Upper lobe of left lung (tissue), 6 donors: ENCODE measurements at regions not wholly inside any gene's neighbourhood (a gene's known extent, or its start where the extent isn't known, plus 50 kb on each side); places are given as distances from the start of the nearest gene placed in this dataset.

Experiments
- ATAC-seq, 2 donors: fragments of 200-7000 bp; cut with Tn5 transposase; one replicate each; pipeline ENCODE4 v1.9.1; 2022; ENCODE audit warnings: mild to moderate bottlenecking in 2 of 2, moderate library complexity in 2 of 2; ENCODE audit not compliant: low FRiP score in 2 of 2
- DNase-seq, 2 donors: peaks; one replicate each; pipeline ENCODE4 v3.0.0-alpha.2; 2019 to 2020
- H3K27ac ChIP-seq, 4 donors: fragments of 200-600 bp; sonication (generic); one replicate each; pipeline ENCODE4 v1.5.1; 2016 to 2019
- H3K27me3 ChIP-seq, 4 donors: fragments of 200-600 bp; sonication (generic); one replicate each; pipeline ENCODE4 v1.5.1; 2017 to 2019
- H3K36me3 ChIP-seq, 4 donors: fragments of 200-600 bp; sonication (generic); one replicate each; pipeline ENCODE4 v1.5.1; 2016 to 2019
- H3K4me1 ChIP-seq, 4 donors: fragments of 200-600 bp; sonication (generic); one replicate each; pipeline ENCODE4 v1.5.1; 2018 to 2019
- H3K4me3 ChIP-seq, 4 donors: fragments of 200-600 bp; sonication (generic); one replicate each; pipeline ENCODE4 v1.5.1; 2017 to 2019; ENCODE audit warnings: mild to moderate bottlenecking in 2 of 4, moderate library complexity in 1 of 4
- H3K9me3 ChIP-seq, 4 donors: fragments of 200-600 bp; sonication (generic); one replicate each; pipeline ENCODE4 v1.5.1; 2018 to 2019
- CTCF ChIP-seq, 6 experiments: fragments of 450-650 bp in 4 of 6; fragments of 200-600 bp in 2 of 6; sonication (generic) in 2 of 6; IDR thresholded peaks; one replicate each; pipeline ENCODE4 v1.5.1; 2016 to 2019; ENCODE audit warnings: antibody characterized with exemption in 6 of 6
- EP300 ChIP-seq, 4 donors: sonication (generic); formaldehyde crosslinking; IDR thresholded peaks; one replicate each; pipeline ENCODE4 v1.5.1; 2017; ENCODE audit warnings: antibody characterized with exemption in 4 of 4, control low read depth in 2 of 4
- POLR2A ChIP-seq, 4 donors: fragments of 450-650 bp; IDR thresholded peaks; one replicate each; pipeline ENCODE4 v1.5.1; 2016 to 2017; ENCODE audit warnings: antibody characterized with exemption in 4 of 4, mild to moderate bottlenecking in 2 of 4
- POLR2AphosphoS5 ChIP-seq, 2 donors: sonication (generic); formaldehyde crosslinking; IDR thresholded peaks; one replicate each; pipeline ENCODE4 v1.5.1; 2017; ENCODE audit warnings: antibody characterized with exemption in 2 of 2
- WGBS, 2 donors: methylation state at CpG; one replicate each; pipeline ENCODE4 v1.1.5; 2017 to 2018; 5-methylcytosine and 5-hydroxymethylcytosine counted together
- donor health status: DM: no; HTN: no; CAD: no; lungs with moderate emphysema.
- donor health status: DM: no; HTN: yes; CAD: no; lungs with severe emphysema.

- ATAC-seq (no peak), DNase-seq (no peak)
- no peak overlapping the region for H3K27ac ChIP-seq
- H3K4me1 ChIP-seq = peaks cover 0 to 9% (median 0%) of the 10 kb centered on the region in 4 donors
- H3K36me3 ChIP-seq = no peaks in the 10 kb centered on the region
- TF ChIP-seq POLR2A (IDR thresholded peaks at IDR 0.05) (no peak), CTCF (IDR thresholded peaks at IDR 0.05) (no peak), EP300 (IDR thresholded peaks at IDR 0.05) (no peak), POLR2AphosphoS5 (IDR thresholded peaks at IDR 0.05) (no peak)
- no peaks in the 10 kb centered on the region for H3K9me3 ChIP-seq
- WGBS, 2 donors = 51 to 66% methylated on average over 2 of the region's 2 CpGs
- H3K4me3 ChIP-seq = no peak overlapping the region
- H3K27me3 ChIP-seq = no peaks in the 10 kb centered on the region
Observed at GRCh38 chr1:70890408-70890807, 157.2 kb downstream of the PTGER3 start.

DNA sequence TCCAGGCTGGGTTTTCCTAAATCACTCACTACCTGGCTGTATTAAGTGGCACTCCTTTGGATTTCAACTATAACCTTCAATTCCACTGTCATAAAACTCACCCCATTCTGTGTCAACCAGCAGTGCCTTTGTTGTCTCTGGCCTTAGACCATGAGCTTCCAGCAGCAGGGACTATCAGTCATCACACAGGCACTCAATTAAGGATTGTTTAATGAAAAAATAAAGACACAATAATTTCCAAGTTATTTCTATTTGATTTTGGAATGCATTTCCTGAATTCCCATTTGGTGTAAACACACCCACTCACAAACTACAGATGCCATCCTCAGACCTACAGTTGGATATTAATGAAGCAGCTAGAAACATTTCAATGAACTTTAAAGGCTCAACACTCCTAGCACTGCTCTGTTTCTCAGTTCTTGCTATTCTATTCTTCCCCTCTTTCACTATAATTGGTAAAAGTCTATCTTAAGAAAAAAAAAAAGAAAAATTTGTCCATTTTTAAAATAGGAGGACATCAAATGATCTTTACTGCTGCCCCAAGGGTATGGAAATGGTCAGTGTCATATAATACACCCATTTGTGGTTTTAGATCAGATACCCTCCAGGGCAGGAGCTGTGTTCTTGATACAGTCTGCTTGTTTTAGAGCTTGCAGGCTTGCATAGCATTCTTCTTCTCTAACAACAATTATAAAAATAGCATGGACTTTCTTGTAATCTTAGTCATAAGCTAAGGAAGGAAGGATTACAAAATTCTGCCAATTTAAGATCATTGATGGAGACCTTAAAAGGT lies 156.4 kb downstream of the PTGER3 start:
- no peak for TF ChIP-seq CTCF (IDR thresholded peaks at IDR 0.05)
- H3K27ac ChIP-seq = no peak overlapping the region
- no peaks in the 10 kb centered on the region for H3K9me3 ChIP-seq
- no peak for DNase-seq
- no peaks in the 10 kb centered on the region for H3K27me3 ChIP-seq
- peaks cover 0 to 9% (median 0%) of the 10 kb centered on the region in 4 donors for H3K4me1 ChIP-seq
- no peak overlapping the region for H3K4me3 ChIP-seq
- H3K36me3 ChIP-seq = no peaks in the 10 kb centered on the region
- no peak for ATAC-seq

DNA sequence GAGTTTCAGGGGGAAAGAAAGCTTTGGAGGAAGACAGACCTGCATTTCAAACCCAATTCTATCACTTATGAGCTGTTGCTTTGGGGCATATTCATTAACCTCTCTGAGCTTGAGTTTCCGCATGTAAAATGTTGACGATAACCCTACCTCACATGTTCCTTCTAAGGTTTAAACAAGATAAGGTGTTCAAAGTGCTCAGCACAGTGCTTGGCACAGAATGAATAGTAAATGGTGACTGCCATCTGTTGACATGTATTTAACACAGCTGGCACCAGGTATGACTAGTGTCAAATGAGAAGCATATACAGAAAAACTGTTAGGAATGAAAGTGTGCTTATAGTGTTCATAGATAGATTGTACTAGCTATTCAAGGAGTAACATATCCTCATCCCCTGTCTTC lies 155.5 kb downstream of the PTGER3 start:
- Histone ChIP-seq H3K4me3 (no peak overlapping the region), H3K4me1 (peaks cover 0 to 9% (median 0%) of the 10 kb centered on the region in 4 donors), H3K36me3 (no peaks in the 10 kb centered on the region), H3K27ac (no peak overlapping the region), H3K27me3 (no peaks in the 10 kb centered on the region), H3K9me3 (no peaks in the 10 kb centered on the region)
- WGBS, 2 donors = 69 to 84% methylated on average over 2 of the region's 2 CpGs
- ATAC-seq = no peak
- TF ChIP-seq CTCF (IDR thresholded peaks at IDR 0.05) = no peak
- no peak for TF ChIP-seq POLR2A (IDR thresholded peaks at IDR 0.05)
- no peak for TF ChIP-seq EP300 (IDR thresholded peaks at IDR 0.05)
- TF ChIP-seq POLR2AphosphoS5 (IDR thresholded peaks at IDR 0.05) = no peak
- no peak for DNase-seq

GRCh38 chr1:70892930-70893329 lies 154.7 kb downstream of the PTGER3 start:
- H3K4me1 ChIP-seq = peaks cover 0 to 9% (median 0%) of the 10 kb centered on the region in 4 donors
- 24 to 29% methylated on average over 1 of the region's 1 CpG for WGBS, 2 donors
- no peaks in the 10 kb centered on the region for H3K9me3 ChIP-seq
- H3K4me3 ChIP-seq = no peak overlapping the region
- TF ChIP-seq EP300 (IDR thresholded peaks at IDR 0.05) = no peak
- no peak for TF ChIP-seq POLR2AphosphoS5 (IDR thresholded peaks at IDR 0.05)
- no peak for TF ChIP-seq POLR2A (IDR thresholded peaks at IDR 0.05)
- no peak for TF ChIP-seq CTCF (IDR thresholded peaks at IDR 0.05)
- no peaks in the 10 kb centered on the region for H3K36me3 ChIP-seq
- no peaks in the 10 kb centered on the region for H3K27me3 ChIP-seq
- DNase-seq = no peak
- no peak for ATAC-seq
- H3K27ac ChIP-seq = no peak overlapping the region

GRCh38 chr1:70893381-70893780 lies 154.2 kb downstream of the PTGER3 start:
- DNase-seq (no peak), ATAC-seq (no peak)
- WGBS, 2 donors = 68 to 78% methylated on average over 3 of the region's 3 CpGs
- no peaks in the 10 kb centered on the region for H3K9me3 ChIP-seq
- peaks cover 0 to 9% (median 0%) of the 10 kb centered on the region in 4 donors for H3K4me1 ChIP-seq
- no peak for TF ChIP-seq CTCF (IDR thresholded peaks at IDR 0.05)
- no peak for TF ChIP-seq POLR2AphosphoS5 (IDR thresholded peaks at IDR 0.05)
- no peak for TF ChIP-seq POLR2A (IDR thresholded peaks at IDR 0.05)
- TF ChIP-seq EP300 (IDR thresholded peaks at IDR 0.05) = no peak
- no peaks in the 10 kb centered on the region for H3K27me3 ChIP-seq
- H3K36me3 ChIP-seq = no peaks in the 10 kb centered on the region
- no peak overlapping the region for H3K4me3 ChIP-seq
- no peak overlapping the region for H3K27ac ChIP-seq
